SU-DHL-6 (cell line): ENCODE measurements at regions not wholly inside any gene's neighbourhood (a gene's known extent, or its start where the extent isn't known, plus 50 kb on each side); places are given as distances from the start of the nearest gene placed in this dataset.

Experiments used
- H2AFZ ChIP-seq: fragments of 200-600 bp; sonication (generic); 2 replicates; pipeline ENCODE4 v1.6.1; 2014; ENCODE audit warnings: low read depth, mild to moderate bottlenecking, moderate library complexity, mixed read lengths, antibody characterized with exemption, low read length; ENCODE audit not compliant: severe bottlenecking
- H3F3A ChIP-seq: fragments of 200-600 bp; shearing (Covaris generic); 2 replicates; pipeline ENCODE4 v1.6.0; 2016; ENCODE audit warnings: antibody characterized with exemption, mild to moderate bottlenecking; ENCODE audit not compliant: insufficient read depth
- H3K27ac ChIP-seq: fragments of 200-600 bp; sonication (generic); 2 replicates; pipeline ENCODE4 v1.5.1; 2016; ENCODE audit warnings: low read depth, mild to moderate bottlenecking, low read length, moderate library complexity, mixed read lengths
- H3K27me3 ChIP-seq: fragments of 200-600 bp; sonication (generic), shearing (Covaris generic); 2 replicates; pipeline ENCODE4 v1.6.0; 2014; ENCODE audit warnings: mild to moderate bottlenecking, low read length
- H3K36me3 ChIP-seq: fragments of 200-600 bp; sonication (generic); 2 replicates; pipeline ENCODE4 v1.6.1; 2014; ENCODE audit warnings: mild to moderate bottlenecking, low read length, mixed read lengths
- H3K4me2 ChIP-seq: fragments of 300-600, 200-600 bp; shearing (Covaris generic), sonication (generic); 2 replicates; pipeline ENCODE4 v1.6.0; 2014; ENCODE audit warnings: low read length, low read depth, mild to moderate bottlenecking; ENCODE audit not compliant: poor library complexity, severe bottlenecking
- H3K4me3 ChIP-seq: fragments of 200-600 bp; sonication (generic); 2 replicates; pipeline ENCODE4 v1.5.1; 2014; ENCODE audit warnings: antibody characterized with exemption, low read length, mild to moderate bottlenecking, mixed read lengths; ENCODE audit not compliant: insufficient read depth, poor library complexity, severe bottlenecking
- H3K79me2 ChIP-seq: fragments of 200-600 bp; sonication (generic); 2 replicates; pipeline ENCODE4 v1.6.1; 2014; ENCODE audit warnings: mild to moderate bottlenecking, low read length, moderate library complexity; ENCODE audit not compliant: insufficient read depth
- H3K9ac ChIP-seq: fragments of 200-600 bp; sonication (generic); 2 replicates; pipeline ENCODE4 v1.7.0; 2014; ENCODE audit warnings: mild to moderate bottlenecking, low read length
- H3K9me2 ChIP-seq: fragments of 200-600 bp; sonication (generic); replicated peaks from 2 replicates; pipeline ENCODE4 v1.6.1; 2014; ENCODE audit warnings: low read length; ENCODE audit not compliant: insufficient read depth
- H3K9me3 ChIP-seq: fragments of 200-600 bp; sonication (generic); 2 replicates; pipeline ENCODE4 v1.6.1; 2014; ENCODE audit warnings: low read length, mixed read lengths; ENCODE audit not compliant: insufficient read depth
- H4K20me1 ChIP-seq: fragments of 200-600 bp; sonication (generic); 2 replicates; pipeline ENCODE4 v1.6.1; 2014; ENCODE audit warnings: low read depth, mild to moderate bottlenecking, antibody characterized with exemption, low read length, moderate library complexity, mixed read lengths
- EZH2phosphoT487 ChIP-seq: fragments of 200-600 bp; sonication (generic), shearing (Covaris generic); conservative IDR thresholded peaks from 2 replicates; pipeline ENCODE4 v1.6.1; 2018; ENCODE audit warnings: mild to moderate bottlenecking, antibody characterized with exemption, low read length, moderate library complexity, mixed read lengths
- TF ChIP-seq, protein P1 (sequence below): fragments of 200-600 bp; sonication (generic); IDR thresholded peaks from one replicate; pipeline ENCODE4 v1.5.1; 2017; ENCODE audit warnings: antibody characterized with exemption, mild to moderate bottlenecking, low read length, moderate library complexity; ENCODE audit not compliant: insufficient read depth, poor library complexity, severe bottlenecking

DNA sequence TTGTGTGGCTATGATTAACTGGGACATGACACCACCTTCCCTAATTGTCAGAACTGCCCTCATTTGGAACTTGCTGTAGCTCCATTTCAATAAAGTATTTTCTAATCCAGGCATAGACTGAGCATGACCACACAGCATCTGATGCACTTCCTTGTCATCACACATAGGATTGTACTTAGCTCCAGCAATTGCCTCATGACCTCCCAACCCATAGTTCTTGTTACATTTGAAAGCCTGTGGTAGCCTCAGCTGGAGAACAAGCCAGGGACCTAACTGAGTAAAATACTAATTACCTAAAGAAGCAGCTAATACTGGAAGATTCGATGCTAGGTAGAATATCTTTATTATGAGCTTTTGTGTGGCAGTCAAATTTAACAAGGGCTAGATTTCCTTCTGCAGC, 187.3 kb upstream of the KIF2B start:
- TF ChIP-seq EZH2phosphoT487 = no peak
- TF ChIP-seq, protein P1, sequence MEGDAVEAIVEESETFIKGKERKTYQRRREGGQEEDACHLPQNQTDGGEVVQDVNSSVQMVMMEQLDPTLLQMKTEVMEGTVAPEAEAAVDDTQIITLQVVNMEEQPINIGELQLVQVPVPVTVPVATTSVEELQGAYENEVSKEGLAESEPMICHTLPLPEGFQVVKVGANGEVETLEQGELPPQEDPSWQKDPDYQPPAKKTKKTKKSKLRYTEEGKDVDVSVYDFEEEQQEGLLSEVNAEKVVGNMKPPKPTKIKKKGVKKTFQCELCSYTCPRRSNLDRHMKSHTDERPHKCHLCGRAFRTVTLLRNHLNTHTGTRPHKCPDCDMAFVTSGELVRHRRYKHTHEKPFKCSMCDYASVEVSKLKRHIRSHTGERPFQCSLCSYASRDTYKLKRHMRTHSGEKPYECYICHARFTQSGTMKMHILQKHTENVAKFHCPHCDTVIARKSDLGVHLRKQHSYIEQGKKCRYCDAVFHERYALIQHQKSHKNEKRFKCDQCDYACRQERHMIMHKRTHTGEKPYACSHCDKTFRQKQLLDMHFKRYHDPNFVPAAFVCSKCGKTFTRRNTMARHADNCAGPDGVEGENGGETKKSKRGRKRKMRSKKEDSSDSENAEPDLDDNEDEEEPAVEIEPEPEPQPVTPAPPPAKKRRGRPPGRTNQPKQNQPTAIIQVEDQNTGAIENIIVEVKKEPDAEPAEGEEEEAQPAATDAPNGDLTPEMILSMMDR = no peak
- no peak overlapping the region for H3K9ac ChIP-seq
- no peak overlapping the region for H2AFZ ChIP-seq
- no peak overlapping the region for H3K27ac ChIP-seq
- no peaks in the 10 kb centered on the region for H4K20me1 ChIP-seq
- H3K4me3 ChIP-seq = no peak overlapping the region
- no peak overlapping the region for H3K4me2 ChIP-seq
- H3K9me2 ChIP-seq = no peaks in the 10 kb centered on the region
- H3F3A ChIP-seq = no peaks in the 10 kb centered on the region
- no peaks in the 10 kb centered on the region for H3K36me3 ChIP-seq
- H3K9me3 ChIP-seq = no peaks in the 10 kb centered on the region
- H3K27me3 ChIP-seq = no peaks in the 10 kb centered on the region
- no peaks in the 10 kb centered on the region for H3K79me2 ChIP-seq

DNA sequence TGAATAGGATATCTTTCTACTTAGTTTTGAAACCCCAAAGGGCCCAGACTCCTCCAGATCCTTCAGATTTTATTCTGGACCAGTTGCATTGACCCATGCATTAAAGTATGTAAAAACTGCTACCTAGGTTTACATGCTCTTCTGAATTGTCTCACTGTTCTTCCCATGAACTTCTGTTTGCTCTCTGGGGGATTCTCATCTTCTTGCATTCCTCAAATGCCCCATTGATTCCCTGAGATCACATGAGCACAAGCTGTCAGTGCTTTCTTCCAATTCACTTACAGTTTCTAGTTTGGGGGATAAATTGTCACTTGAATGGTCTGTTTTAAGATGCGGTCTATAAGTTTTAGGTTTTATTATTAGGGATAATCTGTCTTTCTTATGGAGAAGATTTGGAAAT, 188.9 kb upstream of the KIF2B start:
- H2AFZ ChIP-seq = no peak overlapping the region
- no peaks in the 10 kb centered on the region for H3F3A ChIP-seq
- TF ChIP-seq, protein P1 = no peak
- no peak for TF ChIP-seq EZH2phosphoT487

DNA sequence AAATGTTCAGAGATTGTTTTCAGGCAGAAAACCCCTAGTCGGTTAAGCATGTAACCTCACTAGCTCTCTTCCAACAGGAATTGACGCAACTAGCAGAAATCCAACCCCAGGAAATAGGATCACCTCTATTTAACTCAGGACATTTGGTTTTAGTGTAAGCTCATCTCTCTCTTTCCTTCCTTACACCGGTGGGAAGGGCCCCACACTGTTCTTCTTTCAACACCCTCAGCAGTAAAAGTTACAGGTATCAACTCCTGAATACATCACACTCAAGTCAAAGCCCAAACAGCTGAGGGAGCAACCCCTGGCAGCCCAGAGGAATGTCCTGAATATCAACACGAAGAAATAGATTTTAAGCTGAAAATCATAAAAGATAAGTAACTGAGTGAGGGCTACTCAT, 191.2 kb upstream of the KIF2B start:
- no peaks in the 10 kb centered on the region for H3K9me3 ChIP-seq
- no peak overlapping the region for H3K4me3 ChIP-seq
- H2AFZ ChIP-seq = no peak overlapping the region
- no peaks in the 10 kb centered on the region for H3K27me3 ChIP-seq
- TF ChIP-seq, protein P1 = no peak
- TF ChIP-seq EZH2phosphoT487 = no peak
- H3K9ac ChIP-seq = no peak overlapping the region
- H3K9me2 ChIP-seq = no peaks in the 10 kb centered on the region
- H3K4me2 ChIP-seq = no peak overlapping the region
- H3K79me2 ChIP-seq = no peaks in the 10 kb centered on the region
- no peak overlapping the region for H3K27ac ChIP-seq
- H3K36me3 ChIP-seq = no peaks in the 10 kb centered on the region
- H4K20me1 ChIP-seq = no peaks in the 10 kb centered on the region
- no peaks in the 10 kb centered on the region for H3F3A ChIP-seq

More for the DNA sequence above, 188.9 kb upstream of the KIF2B start:
- no peak overlapping the region for H3K4me3 ChIP-seq
- no peaks in the 10 kb centered on the region for H3K79me2 ChIP-seq
- H3K9me2 ChIP-seq = no peaks in the 10 kb centered on the region
- no peaks in the 10 kb centered on the region for H3K27me3 ChIP-seq
- H3K9ac ChIP-seq = no peak overlapping the region
- H3K4me2 ChIP-seq = no peak overlapping the region
- no peaks in the 10 kb centered on the region for H3K36me3 ChIP-seq
- H3K27ac ChIP-seq = no peak overlapping the region
- no peaks in the 10 kb centered on the region for H4K20me1 ChIP-seq
- no peaks in the 10 kb centered on the region for H3K9me3 ChIP-seq
